Forelimb muscle (tissue), 1 donor: ENCODE measurements at regions not wholly inside any gene's neighbourhood (a gene's known extent, or its start where the extent isn't known, plus 50 kb on each side); places are given as distances from the start of the nearest gene placed in this dataset.
"Not testable (repeated sequence)": the region's sequence is repeated elsewhere in the genome, so short reads cannot be mapped to it uniquely, and the experiment has no call there.

ENCODE experiments used
- DNase-seq: peaks from one replicate; pipeline ENCODE4 v3.0.0-alpha.2; 2013; ENCODE audit warnings: low read depth

DNA sequence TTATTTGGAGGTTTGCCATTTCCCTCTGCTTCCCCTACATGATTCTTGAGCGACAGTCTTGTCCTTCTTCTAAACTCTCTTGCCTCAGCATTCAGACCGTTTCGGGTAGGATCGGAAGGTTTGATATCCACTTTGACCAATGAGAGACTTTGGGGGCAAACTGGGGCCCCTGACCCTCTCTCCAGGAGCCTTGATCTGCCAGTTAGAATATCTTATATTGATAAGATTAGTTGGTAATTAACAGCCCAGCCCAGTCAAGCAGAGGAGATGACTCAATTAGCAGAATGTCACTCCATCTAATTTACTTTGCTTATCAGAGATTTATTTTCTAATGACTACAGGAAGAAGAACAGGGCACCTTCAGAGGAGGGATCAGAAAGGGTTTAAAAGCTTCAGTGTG, 532.8 kb downstream of the XYLT1 start:
- no peak for DNase-seq

DNA sequence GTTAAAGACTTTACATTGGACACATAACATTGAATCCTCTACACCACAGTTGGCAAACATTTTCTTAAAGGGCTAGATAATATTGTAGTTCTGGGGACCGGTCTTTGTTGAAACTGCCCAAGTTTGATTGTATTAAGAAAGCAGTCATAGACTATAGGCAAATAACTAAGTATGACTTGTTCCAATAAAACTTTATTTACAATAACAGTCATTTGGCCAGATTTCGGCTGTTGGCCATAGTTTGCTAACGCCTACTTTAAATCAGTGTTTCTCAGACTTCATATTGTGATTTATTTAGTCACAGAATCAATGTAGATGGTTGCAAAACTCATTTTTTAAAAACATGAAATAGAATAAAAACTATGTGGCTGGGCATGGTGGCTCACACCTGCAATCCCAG, 531.8 kb downstream of the XYLT1 start:
- no peak for DNase-seq

- no peak for DNase-seq
These were observed 530.4 kb downstream of the XYLT1 start for GRCh38 chr16:16940351-16940750.

DNA sequence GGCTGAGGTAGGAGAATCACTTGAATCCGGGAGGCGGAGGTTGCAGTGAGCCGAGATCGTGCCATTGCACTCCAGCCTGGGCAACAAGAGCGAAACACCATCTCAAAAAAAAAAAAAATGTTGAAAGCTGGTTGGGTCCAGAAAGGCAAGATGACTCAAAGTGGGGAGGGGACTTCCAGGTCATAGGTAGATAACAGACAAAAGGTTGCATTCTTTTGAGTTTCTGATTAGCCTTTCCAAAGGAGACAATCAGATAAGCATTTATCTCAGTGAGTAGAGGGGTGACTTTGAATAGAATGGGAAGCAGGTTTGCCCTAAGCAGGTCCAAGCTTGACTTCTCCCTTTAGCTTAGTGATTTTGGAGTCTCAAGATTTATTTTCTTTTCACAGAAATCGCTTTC, 527.9 kb downstream of the XYLT1 start:
- not testable (repeated sequence) for DNase-seq

GRCh38 chr16:16945207-16945606, 525.6 kb downstream of the XYLT1 start:
- no peak for DNase-seq

GRCh38 chr16:16956376-16956775, 514.4 kb downstream of the XYLT1 start:
- DNase-seq: no peak

- no peak for DNase-seq
These were observed 510.0 kb downstream of the XYLT1 start for GRCh38 chr16:16960785-16961184.

DNA sequence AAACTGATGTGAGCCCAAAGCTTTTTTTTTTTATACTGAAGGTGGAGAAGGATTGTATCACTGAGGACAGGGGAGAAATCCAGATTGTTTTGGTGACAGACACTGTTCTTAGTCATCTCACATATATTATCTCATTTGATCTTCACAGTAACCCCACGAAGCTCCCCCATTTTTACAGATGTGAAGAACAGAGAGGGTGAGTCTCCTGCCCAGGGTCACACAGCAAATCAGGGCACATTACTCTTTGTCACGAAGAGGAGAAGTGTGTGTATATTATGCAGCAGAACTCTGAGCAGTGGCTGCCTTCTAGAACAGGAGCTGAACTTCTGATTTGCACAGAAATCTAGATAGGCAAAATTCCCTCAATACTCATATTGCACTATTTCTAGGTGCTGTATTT, 504.3 kb downstream of the XYLT1 start:
- DNase-seq: no peak

DNA sequence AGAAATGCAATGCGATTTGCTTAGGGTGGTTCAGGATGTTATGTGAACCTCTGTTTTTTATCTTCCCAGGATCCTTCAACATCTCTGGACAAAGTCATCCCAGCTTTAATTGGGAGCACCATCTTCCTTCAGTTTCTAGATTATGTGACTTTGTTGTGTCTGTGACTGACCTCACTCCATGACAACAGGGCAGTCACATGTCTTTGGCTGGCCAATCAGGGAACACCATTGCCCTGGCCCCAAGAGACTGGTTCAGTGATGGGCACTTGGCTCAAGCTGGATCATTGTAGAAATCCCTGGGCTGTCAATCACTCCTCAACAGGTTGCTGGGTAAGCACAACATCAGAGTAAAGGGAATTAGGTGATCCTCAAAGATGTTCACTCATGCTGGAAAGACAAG, 499.7 kb downstream of the XYLT1 start:
- DNase-seq: no peak

GRCh38 chr16:16972831-16973230, 497.9 kb downstream of the XYLT1 start:
- DNase-seq: no peak

- no peak for DNase-seq
These were observed 496.8 kb downstream of the XYLT1 start for GRCh38 chr16:16973707-16974591.

DNA sequence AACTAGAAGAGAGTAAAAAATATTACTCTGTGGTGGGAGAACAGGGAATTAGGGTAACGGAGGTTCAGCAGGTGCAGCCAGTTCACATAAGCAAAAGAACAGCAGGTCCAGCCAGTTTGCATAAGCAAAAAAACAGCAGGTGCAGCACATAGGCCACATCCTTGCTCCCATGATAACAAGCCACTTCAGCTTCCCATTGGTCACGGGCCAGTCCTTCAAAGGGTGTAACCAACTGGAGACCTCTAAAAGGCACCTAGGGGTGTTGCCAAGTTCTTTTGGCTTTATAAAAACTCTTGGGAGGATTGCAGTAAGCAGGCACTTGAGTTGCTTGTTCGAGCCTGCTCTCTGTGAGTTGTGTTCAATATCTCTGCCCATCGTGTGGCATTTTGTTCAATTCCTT, 488.1 kb downstream of the XYLT1 start:
- DNase-seq: no peak

GRCh38 chr16:16983582-16983981, 487.2 kb downstream of the XYLT1 start:
- DNase-seq: no peak

- DNase-seq: not testable (repeated sequence)
These were observed 486.7 kb downstream of the XYLT1 start for GRCh38 chr16:16984091-16984490.

GRCh38 chr16:16985707-16986106, 485.1 kb downstream of the XYLT1 start:
- no peak for DNase-seq

DNA sequence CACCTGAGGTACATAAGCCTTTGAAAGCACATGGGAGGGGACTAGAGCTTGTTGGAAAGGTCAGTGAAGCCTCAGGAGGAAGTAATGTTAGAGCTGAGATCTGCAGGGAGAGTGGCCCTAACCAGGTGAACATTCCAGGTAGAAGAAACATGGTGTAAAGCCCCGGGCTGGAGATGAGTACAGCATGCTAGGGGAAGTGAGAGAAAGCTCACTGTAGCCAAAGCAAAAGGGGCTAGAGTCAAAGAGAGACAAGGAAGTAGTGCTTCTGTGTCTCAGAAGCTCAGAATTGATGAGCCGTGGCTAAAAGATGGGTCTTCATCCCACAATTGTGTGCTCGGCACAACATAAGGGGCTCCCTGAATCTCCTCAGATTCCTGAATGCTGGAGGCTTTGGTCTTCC, 481.8 kb downstream of the XYLT1 start:
- no peak for DNase-seq

DNA sequence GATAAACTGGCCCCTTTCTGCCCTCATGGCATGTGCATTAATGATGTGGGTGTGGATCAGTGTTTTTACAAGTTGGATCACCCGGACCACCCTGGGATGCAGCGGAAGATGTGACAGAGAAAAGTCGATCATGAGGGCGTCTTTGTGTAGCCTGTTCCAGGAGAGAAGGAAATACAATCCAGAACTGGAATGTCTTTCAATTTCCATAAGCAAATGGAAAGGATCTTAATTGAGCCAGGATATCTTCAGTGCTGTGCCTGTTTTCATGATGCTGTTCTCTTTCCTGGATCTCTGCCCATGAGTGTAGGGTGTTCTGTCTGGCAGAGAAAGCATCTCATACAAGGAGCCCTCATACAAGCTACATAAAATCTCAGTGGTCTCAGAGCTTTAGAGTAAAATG, 481.4 kb downstream of the XYLT1 start:
- DNase-seq: no peak

DNA sequence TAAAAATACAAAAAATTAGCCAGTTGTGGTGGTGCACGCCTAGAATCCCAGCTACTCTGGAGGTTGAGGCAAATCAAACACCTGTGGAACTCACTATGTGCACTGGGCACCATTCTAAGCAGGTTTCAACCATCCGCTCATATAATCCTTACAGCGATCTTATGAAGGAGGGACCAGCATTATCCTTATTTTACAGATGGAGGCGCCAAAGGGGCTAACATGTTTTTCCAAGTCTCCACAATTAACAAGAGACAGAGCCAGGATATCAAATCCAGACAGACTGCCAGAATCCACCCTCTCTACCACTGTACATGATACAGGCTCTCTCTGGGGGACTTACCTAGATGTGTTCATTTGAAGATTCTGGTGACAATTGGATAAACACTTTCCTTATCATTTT, 479.0 kb downstream of the XYLT1 start:
- no peak for DNase-seq

- no peak for DNase-seq
These were observed 477.6 kb downstream of the XYLT1 start for GRCh38 chr16:16992975-16993765.

GRCh38 chr16:16994831-16995230, 475.9 kb downstream of the XYLT1 start:
- no peak for DNase-seq

DNA sequence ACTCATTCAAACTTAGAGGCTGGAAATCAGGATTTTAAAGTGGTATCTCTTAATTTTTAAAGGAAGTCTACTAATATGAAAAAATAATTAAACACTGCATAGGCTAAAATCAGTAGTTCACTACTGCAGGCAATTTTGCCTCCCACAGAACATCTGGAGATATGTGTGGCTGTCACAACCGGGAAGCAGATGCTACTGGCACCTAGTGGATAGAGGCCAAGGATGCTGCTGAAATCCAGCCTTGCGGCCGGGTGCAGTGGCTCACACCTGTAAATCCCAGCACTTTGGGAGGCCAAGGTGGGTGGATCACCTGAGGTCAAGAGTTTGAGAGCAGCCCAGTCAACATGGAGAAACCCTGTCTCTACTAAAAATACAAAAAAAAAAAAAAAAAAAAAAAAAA, 473.9 kb downstream of the XYLT1 start:
- no peak for DNase-seq

GRCh38 chr16:16997349-16997748, 473.4 kb downstream of the XYLT1 start:
- no peak for DNase-seq

DNA sequence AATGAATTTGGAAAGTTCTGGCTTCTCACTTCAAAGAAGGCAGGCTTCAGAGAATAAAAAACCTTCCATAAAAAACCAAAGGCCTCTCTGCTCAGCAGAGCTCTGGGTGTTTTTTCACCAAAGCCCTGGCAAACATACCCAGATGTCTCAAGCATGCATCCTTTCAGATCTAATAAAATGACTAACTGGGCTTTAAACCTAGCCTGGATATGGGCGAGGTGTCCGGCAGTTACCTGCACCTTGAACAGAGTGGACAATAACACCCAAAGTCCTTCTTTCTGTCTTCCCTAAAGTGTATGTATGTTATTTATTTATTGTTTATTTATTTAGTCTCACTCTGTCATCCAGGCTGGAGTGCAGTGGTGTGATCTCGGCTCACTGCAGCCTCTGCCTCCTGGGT, 469.3 kb downstream of the XYLT1 start:
- no peak for DNase-seq
